GM19023 (cell line): ENCODE measurements at regions not wholly inside any gene's neighbourhood (a gene's known extent, or its start where the extent isn't known, plus 50 kb on each side); places are given as distances from the start of the nearest gene placed in this dataset.
"Not testable (repeated sequence)": the region's sequence is repeated elsewhere in the genome, so short reads cannot be mapped to it uniquely, and the experiment has no call there.

ENCODE experiments used
- ATAC-seq: cut with Tn5 transposase; IDR thresholded peaks from one replicate; pipeline ENCODE4 v1.9.1; 2021; ENCODE audit warnings: mild to moderate bottlenecking, moderate library complexity; ENCODE audit not compliant: unreplicated experiment

- ATAC-seq: no peak
Measured at GRCh38 chr1:242824435-242824834, 299.9 kb upstream of the PLD5 start.

GRCh38 chr1:242813490-242814091 lies 289.1 kb upstream of the PLD5 start:
- peak; percentile 94 for ATAC-seq

- no peak for ATAC-seq
Measured at GRCh38 chr1:242811092-242811840, 286.8 kb upstream of the PLD5 start.

GRCh38 chr1:242806324-242806723 lies 281.8 kb upstream of the PLD5 start:
- ATAC-seq: no peak

GRCh38 chr1:242805360-242805759 lies 280.9 kb upstream of the PLD5 start:
- ATAC-seq: not testable (repeated sequence)

GRCh38 chr1:242802973-242803372 lies 278.5 kb upstream of the PLD5 start:
- no peak for ATAC-seq

- no peak for ATAC-seq
Measured at GRCh38 chr1:242800521-242800920, 276.0 kb upstream of the PLD5 start.

GRCh38 chr1:242797856-242798255 lies 273.4 kb upstream of the PLD5 start:
- ATAC-seq: no peak

- peak; percentile 56 for ATAC-seq
Measured at GRCh38 chr1:242788771-242789170, 264.3 kb upstream of the PLD5 start.

- no peak for ATAC-seq
Measured at GRCh38 chr1:242787968-242788367, 263.5 kb upstream of the PLD5 start.

- ATAC-seq: no peak
Measured at GRCh38 chr1:242784807-242785206, 260.3 kb upstream of the PLD5 start.

- ATAC-seq: peak; percentile 65
Measured at GRCh38 chr1:242784084-242784483, 259.6 kb upstream of the PLD5 start.

GRCh38 chr1:242774256-242774655 lies 249.8 kb upstream of the PLD5 start:
- no peak for ATAC-seq

GRCh38 chr1:242770366-242770765 lies 245.9 kb upstream of the PLD5 start:
- no peak for ATAC-seq

GRCh38 chr1:242764161-242764560 lies 239.7 kb upstream of the PLD5 start:
- no peak for ATAC-seq

- no peak for ATAC-seq
Measured at GRCh38 chr1:242761556-242761955, 237.1 kb upstream of the PLD5 start.

- no peak for ATAC-seq
Measured at GRCh38 chr1:242754926-242755325, 230.4 kb upstream of the PLD5 start.

GRCh38 chr1:242754125-242754524 lies 229.6 kb upstream of the PLD5 start:
- ATAC-seq: no peak

- ATAC-seq: no peak
Measured at GRCh38 chr1:242747233-242747632, 222.7 kb upstream of the PLD5 start.

- ATAC-seq: no peak
Measured at GRCh38 chr1:242745079-242745478, 220.6 kb upstream of the PLD5 start.

- no peak for ATAC-seq
Measured at GRCh38 chr1:242743983-242744780, 219.7 kb upstream of the PLD5 start.
